Liver (tissue), 3 donors: ENCODE measurements at regions not wholly inside any gene's neighbourhood (a gene's known extent, or its start where the extent isn't known, plus 50 kb on each side); places are given as distances from the start of the nearest gene placed in this dataset.

Source experiments
- HNF4G ChIP-seq: IDR thresholded peaks from 2 replicates; pipeline ENCODE4 v1.6.1; 2016; ENCODE audit warnings: antibody characterized with exemption
- RAD21 ChIP-seq, 2 donors: IDR thresholded peaks; 2 replicates each; pipeline ENCODE4 v1.6.1; 2016; ENCODE audit warnings: antibody characterized with exemption in 2 of 2, mild to moderate bottlenecking in 2 of 2
- RXRA ChIP-seq, 2 donors: IDR thresholded peaks; 2 replicates each; pipeline ENCODE4 v1.6.1; 2017 to 2018; ENCODE audit warnings: antibody characterized with exemption in 2 of 2, mild to moderate bottlenecking in 1 of 2
- SP1 ChIP-seq: IDR thresholded peaks from 2 replicates; pipeline ENCODE4 v1.6.1; 2018; ENCODE audit warnings: antibody characterized with exemption, mild to moderate bottlenecking
- YY1 ChIP-seq: IDR thresholded peaks from 2 replicates; pipeline ENCODE4 v1.6.1; 2016; ENCODE audit warnings: antibody characterized with exemption, mild to moderate bottlenecking
- TF ChIP-seq, protein P1 (sequence below): IDR thresholded peaks from 2 replicates; pipeline ENCODE4 v1.6.1; 2016; ENCODE audit warnings: antibody characterized with exemption
- TF ChIP-seq, protein P2 (sequence below): fragments of 150-350 bp; IDR thresholded peaks from 2 replicates; pipeline ENCODE4 v1.5.1; 2017; ENCODE audit warnings: improper control_type of control experiment, low read depth, low read length; ENCODE audit not compliant: missing input control
- TF ChIP-seq, protein P3 (sequence below): IDR thresholded peaks from 2 replicates; pipeline ENCODE4 v1.6.1; 2016; ENCODE audit warnings: antibody characterized with exemption, mild to moderate bottlenecking
- TF ChIP-seq, protein P4 (sequence below): IDR thresholded peaks from 2 replicates; pipeline ENCODE4 v1.6.1; 2016; ENCODE audit warnings: antibody characterized with exemption
- donor health status: healthy.
- donor health status: healthy.

DNA sequence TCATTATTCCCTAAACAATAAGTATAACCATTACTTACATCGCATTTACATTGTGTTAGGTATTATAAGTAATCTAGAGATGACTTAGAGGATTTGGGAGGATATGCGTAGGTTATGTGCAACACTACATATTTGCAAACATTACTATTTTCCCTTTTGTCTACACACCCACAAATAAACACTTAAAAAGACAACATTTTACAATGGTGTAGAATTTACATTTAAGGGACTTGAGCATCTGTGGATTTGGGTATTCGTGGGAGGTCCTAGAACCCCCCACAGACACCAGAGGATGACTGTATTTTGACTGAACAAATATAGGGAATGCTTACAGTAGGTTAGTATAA, 220.2 kb upstream of the MYO3A start:
- TF ChIP-seq, protein P1, sequence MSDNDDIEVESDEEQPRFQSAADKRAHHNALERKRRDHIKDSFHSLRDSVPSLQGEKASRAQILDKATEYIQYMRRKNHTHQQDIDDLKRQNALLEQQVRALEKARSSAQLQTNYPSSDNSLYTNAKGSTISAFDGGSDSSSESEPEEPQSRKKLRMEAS = no peak
- TF ChIP-seq, protein P2, sequence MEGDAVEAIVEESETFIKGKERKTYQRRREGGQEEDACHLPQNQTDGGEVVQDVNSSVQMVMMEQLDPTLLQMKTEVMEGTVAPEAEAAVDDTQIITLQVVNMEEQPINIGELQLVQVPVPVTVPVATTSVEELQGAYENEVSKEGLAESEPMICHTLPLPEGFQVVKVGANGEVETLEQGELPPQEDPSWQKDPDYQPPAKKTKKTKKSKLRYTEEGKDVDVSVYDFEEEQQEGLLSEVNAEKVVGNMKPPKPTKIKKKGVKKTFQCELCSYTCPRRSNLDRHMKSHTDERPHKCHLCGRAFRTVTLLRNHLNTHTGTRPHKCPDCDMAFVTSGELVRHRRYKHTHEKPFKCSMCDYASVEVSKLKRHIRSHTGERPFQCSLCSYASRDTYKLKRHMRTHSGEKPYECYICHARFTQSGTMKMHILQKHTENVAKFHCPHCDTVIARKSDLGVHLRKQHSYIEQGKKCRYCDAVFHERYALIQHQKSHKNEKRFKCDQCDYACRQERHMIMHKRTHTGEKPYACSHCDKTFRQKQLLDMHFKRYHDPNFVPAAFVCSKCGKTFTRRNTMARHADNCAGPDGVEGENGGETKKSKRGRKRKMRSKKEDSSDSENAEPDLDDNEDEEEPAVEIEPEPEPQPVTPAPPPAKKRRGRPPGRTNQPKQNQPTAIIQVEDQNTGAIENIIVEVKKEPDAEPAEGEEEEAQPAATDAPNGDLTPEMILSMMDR = no peak
- TF ChIP-seq HNF4G = no peak
- no peak for TF ChIP-seq SP1
- no peak for TF ChIP-seq RXRA (IDR thresholded peaks at IDR 0.05)
- no peak for TF ChIP-seq YY1
- TF ChIP-seq, protein P3, sequence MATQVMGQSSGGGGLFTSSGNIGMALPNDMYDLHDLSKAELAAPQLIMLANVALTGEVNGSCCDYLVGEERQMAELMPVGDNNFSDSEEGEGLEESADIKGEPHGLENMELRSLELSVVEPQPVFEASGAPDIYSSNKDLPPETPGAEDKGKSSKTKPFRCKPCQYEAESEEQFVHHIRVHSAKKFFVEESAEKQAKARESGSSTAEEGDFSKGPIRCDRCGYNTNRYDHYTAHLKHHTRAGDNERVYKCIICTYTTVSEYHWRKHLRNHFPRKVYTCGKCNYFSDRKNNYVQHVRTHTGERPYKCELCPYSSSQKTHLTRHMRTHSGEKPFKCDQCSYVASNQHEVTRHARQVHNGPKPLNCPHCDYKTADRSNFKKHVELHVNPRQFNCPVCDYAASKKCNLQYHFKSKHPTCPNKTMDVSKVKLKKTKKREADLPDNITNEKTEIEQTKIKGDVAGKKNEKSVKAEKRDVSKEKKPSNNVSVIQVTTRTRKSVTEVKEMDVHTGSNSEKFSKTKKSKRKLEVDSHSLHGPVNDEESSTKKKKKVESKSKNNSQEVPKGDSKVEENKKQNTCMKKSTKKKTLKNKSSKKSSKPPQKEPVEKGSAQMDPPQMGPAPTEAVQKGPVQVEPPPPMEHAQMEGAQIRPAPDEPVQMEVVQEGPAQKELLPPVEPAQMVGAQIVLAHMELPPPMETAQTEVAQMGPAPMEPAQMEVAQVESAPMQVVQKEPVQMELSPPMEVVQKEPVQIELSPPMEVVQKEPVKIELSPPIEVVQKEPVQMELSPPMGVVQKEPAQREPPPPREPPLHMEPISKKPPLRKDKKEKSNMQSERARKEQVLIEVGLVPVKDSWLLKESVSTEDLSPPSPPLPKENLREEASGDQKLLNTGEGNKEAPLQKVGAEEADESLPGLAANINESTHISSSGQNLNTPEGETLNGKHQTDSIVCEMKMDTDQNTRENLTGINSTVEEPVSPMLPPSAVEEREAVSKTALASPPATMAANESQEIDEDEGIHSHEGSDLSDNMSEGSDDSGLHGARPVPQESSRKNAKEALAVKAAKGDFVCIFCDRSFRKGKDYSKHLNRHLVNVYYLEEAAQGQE = no peak
- TF ChIP-seq RAD21 (IDR thresholded peaks at IDR 0.05) = no peak
- TF ChIP-seq, protein P4, sequence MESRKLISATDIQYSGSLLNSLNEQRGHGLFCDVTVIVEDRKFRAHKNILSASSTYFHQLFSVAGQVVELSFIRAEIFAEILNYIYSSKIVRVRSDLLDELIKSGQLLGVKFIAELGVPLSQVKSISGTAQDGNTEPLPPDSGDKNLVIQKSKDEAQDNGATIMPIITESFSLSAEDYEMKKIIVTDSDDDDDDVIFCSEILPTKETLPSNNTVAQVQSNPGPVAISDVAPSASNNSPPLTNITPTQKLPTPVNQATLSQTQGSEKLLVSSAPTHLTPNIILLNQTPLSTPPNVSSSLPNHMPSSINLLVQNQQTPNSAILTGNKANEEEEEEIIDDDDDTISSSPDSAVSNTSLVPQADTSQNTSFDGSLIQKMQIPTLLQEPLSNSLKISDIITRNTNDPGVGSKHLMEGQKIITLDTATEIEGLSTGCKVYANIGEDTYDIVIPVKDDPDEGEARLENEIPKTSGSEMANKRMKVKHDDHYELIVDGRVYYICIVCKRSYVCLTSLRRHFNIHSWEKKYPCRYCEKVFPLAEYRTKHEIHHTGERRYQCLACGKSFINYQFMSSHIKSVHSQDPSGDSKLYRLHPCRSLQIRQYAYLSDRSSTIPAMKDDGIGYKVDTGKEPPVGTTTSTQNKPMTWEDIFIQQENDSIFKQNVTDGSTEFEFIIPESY = no peak
